Gastrocnemius medialis (tissue), 4 donors: ENCODE measurements at regions not wholly inside any gene's neighbourhood (a gene's known extent, or its start where the extent isn't known, plus 50 kb on each side); places are given as distances from the start of the nearest gene placed in this dataset.

Source experiments
- ATAC-seq, 2 donors: fragments of 150-250 bp; one replicate each; pipeline ENCODE4 v1.9.1; 2016
- DNase-seq, 2 donors: peaks; one replicate each; pipeline ENCODE4 v3.0.0-alpha.2; 2019
- H3K27ac ChIP-seq, 4 donors: fragments of 200-600 bp; sonication (generic); 1 replicate in 1 of 4; 2 replicates in 3 of 4; pipeline ENCODE4 v1.5.1; 2016 to 2018; ENCODE audit warnings: mild to moderate bottlenecking in 2 of 4, moderate library complexity in 1 of 4
- H3K27me3 ChIP-seq, 3 donors: fragments of 200-600 bp; sonication (generic) in 2 of 3; 1 replicate in 1 of 3; 2 replicates in 2 of 3; pipeline versions ENCODE4 v1.5.1 to v1.6.0; 2016 to 2019; ENCODE audit warnings: mild to moderate bottlenecking in 1 of 3, moderate library complexity in 1 of 3
- H3K36me3 ChIP-seq, 2 donors: fragments of 200-600 bp; sonication (generic) in 1 of 2; one replicate each; pipeline ENCODE4 v1.5.1; 2017 to 2018
- H3K4me1 ChIP-seq, 2 donors: fragments of 200-600 bp; sonication (generic) in 1 of 2; one replicate each; pipeline ENCODE4 v1.5.1; 2016 to 2017; ENCODE audit warnings: mild to moderate bottlenecking in 2 of 2
- H3K4me3 ChIP-seq, 4 donors: fragments of 200-600 bp; sonication (generic) in 3 of 4; 1 replicate in 1 of 4; 2 replicates in 3 of 4; pipeline ENCODE4 v1.5.1; 2016 to 2019; ENCODE audit warnings: mild to moderate bottlenecking in 2 of 4
- H3K9me3 ChIP-seq, 3 donors: fragments of 200-600 bp; sonication (generic) in 2 of 3; 1 replicate in 1 of 3; 2 replicates in 2 of 3; pipeline ENCODE4 v1.5.1; 2016 to 2019
- CTCF ChIP-seq, 5 experiments: fragments of 450-650 bp in 3 of 5; fragments of 200-600 bp in 2 of 5; sonication (generic) in 2 of 5; IDR thresholded peaks in 4 of 5; conservative IDR thresholded peaks in 1 of 5; 1 replicate in 4 of 5; 2 replicates in 1 of 5; pipeline ENCODE4 v1.5.1; 2016 to 2019; ENCODE audit warnings: antibody characterized with exemption in 5 of 5, mild to moderate bottlenecking in 3 of 5, moderate library complexity in 3 of 5
- POLR2A ChIP-seq, 2 donors: fragments of 450-650 bp; IDR thresholded peaks; one replicate each; pipeline ENCODE4 v1.6.1; 2017; ENCODE audit warnings: antibody characterized with exemption in 2 of 2, mild to moderate bottlenecking in 2 of 2, moderate library complexity in 2 of 2
- in situ Hi-C, 4 donors: fragments of 200-750 bp; cut with MboI; loops; one replicate each; pipeline versions ENCODE4 v1.15.0 to v1.8.0; 2017; ENCODE audit warnings: low sequenced_read_pairs in 4 of 4
- intact Hi-C: fragments of 100-400 bp; cut with DNase I; formaldehyde crosslinking; loops from one replicate; pipeline ENCODE4 v1.15.1; 2023; ENCODE audit warnings: low total_unique reads

- DNase-seq (no peak), ATAC-seq (no peak)
- Histone ChIP-seq H3K27me3 (no peaks in the 10 kb centered on the region), H3K9me3 (no peaks in the 10 kb centered on the region), H3K4me1 (no peaks in the 10 kb centered on the region), H3K36me3 (no peaks in the 10 kb centered on the region), H3K4me3 (no peak overlapping the region), H3K27ac (no peak overlapping the region)
- intact Hi-C loops (no loop called here), in situ Hi-C loops (no loop called here)
- TF ChIP-seq CTCF (IDR thresholded peaks at IDR 0.05 in 4 of 5, conservative IDR thresholded peaks at IDR 0.05 in 1 of 5) = no peak
- TF ChIP-seq POLR2A (IDR thresholded peaks at IDR 0.05) = no peak
Measured at GRCh38 chr14:101234244-101234937, 326.9 kb upstream of the DIO3 start.

GRCh38 chr14:101234999-101235334 lies 326.3 kb upstream of the DIO3 start:
- in situ Hi-C loops = no loop called here
- intact Hi-C loops = no loop called here

GRCh38 chr14:101235335-101236103 lies 325.8 kb upstream of the DIO3 start:
- no peaks in the 10 kb centered on the region for H3K9me3 ChIP-seq
- in situ Hi-C loops = no loop called here

More at GRCh38 chr14:101234999-101235334, 326.3 kb upstream of the DIO3 start:
- TF ChIP-seq POLR2A (IDR thresholded peaks at IDR 0.05) (no peak), CTCF (IDR thresholded peaks at IDR 0.05 in 4 of 5, conservative IDR thresholded peaks at IDR 0.05 in 1 of 5) (no peak)
- Histone ChIP-seq H3K36me3 (no peaks in the 10 kb centered on the region), H3K9me3 (no peaks in the 10 kb centered on the region), H3K27ac (no peak overlapping the region), H3K4me3 (no peak overlapping the region), H3K27me3 (no peaks in the 10 kb centered on the region), H3K4me1 (no peaks in the 10 kb centered on the region)
- DNase-seq = no peak
- ATAC-seq = no peak

DNA sequence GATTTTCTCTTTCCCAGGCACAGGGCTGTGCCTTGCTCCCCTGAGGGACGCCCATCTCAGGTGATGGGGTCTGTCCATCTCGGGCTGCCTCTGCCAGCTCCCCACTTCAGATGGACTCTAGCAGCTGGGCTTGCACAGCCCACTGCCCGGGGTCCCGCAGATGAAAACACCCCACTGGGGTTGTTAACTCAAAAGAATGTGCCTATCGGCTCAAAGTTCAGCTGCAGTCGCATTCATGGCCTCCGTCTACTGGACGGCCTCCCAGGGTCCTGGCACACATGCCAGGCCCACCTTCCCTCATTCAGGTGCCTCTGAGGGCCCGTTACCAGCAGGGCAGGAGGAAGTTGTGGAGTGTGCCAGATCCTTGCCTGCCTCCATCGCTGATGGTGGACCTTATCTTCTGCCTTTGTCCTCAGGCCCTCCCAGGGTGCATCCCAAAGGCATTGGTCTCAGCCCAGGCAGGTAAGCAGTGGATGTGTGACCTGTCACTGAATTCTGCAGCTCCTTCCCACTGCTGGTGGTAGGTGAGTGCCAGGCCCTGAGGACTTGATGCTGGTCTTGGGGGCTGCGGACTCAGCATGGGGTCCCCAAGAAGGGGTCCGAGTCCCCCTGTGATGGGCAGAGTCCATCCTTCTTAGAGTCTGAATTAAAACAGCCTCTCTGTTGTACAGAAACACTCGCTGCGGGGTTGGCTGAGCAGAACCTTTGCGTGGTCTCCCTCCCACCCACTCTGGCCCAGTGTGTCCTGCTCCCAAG lies 324.6 kb upstream of the DIO3 start:
- Histone ChIP-seq H3K4me1 (no peaks in the 10 kb centered on the region), H3K27ac (no peak overlapping the region), H3K27me3 (no peaks in the 10 kb centered on the region), H3K36me3 (no peaks in the 10 kb centered on the region), H3K9me3 (no peaks in the 10 kb centered on the region), H3K4me3 (no peak overlapping the region)
- TF ChIP-seq CTCF (IDR thresholded peaks at IDR 0.05 in 4 of 5, conservative IDR thresholded peaks at IDR 0.05 in 1 of 5) = no peak
- no peak for TF ChIP-seq POLR2A (IDR thresholded peaks at IDR 0.05)
- in situ Hi-C loops (no loop called here), intact Hi-C loops (no loop called here)
- ATAC-seq (no peak), DNase-seq (no peak)

More at GRCh38 chr14:101235335-101236103, 325.8 kb upstream of the DIO3 start:
- no peaks in the 10 kb centered on the region for H3K36me3 ChIP-seq
- ATAC-seq (no peak), DNase-seq (no peak)
- H3K27ac ChIP-seq = no peak overlapping the region
- H3K4me1 ChIP-seq = no peaks in the 10 kb centered on the region
- TF ChIP-seq POLR2A (IDR thresholded peaks at IDR 0.05) (no peak), CTCF (IDR thresholded peaks at IDR 0.05 in 4 of 5, conservative IDR thresholded peaks at IDR 0.05 in 1 of 5) (peak in 3 of 5 experiments; percentile 24 to 43 (median 29))
- H3K27me3 ChIP-seq = no peaks in the 10 kb centered on the region
- no peak overlapping the region for H3K4me3 ChIP-seq
- intact Hi-C loops = no loop called here
